Bronchial epithelial cell (primary cell): ENCODE measurements at regions not wholly inside any gene's neighbourhood (a gene's known extent, or its start where the extent isn't known, plus 50 kb on each side); places are given as distances from the start of the nearest gene placed in this dataset.

Experiments
- DNase-seq: peaks from one replicate; pipeline ENCODE4 v3.0.0-alpha.2; 2010; ENCODE audit warnings: low read depth
- FAIRE-seq: peaks from 2 replicates; lab custom pipeline; 2011; peaks lifted over from hg19 to GRCh38; lab: Jason Lieb, UNC
- H3K27me3 ChIP-seq: 2 replicates; pipeline ENCODE4 v1.5.1; 2011; ENCODE audit warnings: low read length; ENCODE audit not compliant: control insufficient read depth, insufficient read depth
- H3K36me3 ChIP-seq: 2 replicates; pipeline ENCODE4 v1.5.1; 2011; ENCODE audit warnings: low read length; ENCODE audit not compliant: control insufficient read depth, insufficient read depth
- H3K4me3 ChIP-seq: 2 replicates; pipeline ENCODE4 v1.5.1; 2011; ENCODE audit warnings: mild to moderate bottlenecking, low read depth, low read length, control low read depth
- CTCF ChIP-seq: IDR thresholded peaks from 2 replicates; pipeline ENCODE4 v1.5.1; 2011; ENCODE audit warnings: mild to moderate bottlenecking, moderate library complexity, low read length, control low read depth, inconsistent platforms; ENCODE audit not compliant: insufficient read depth, severe bottlenecking

- DNase-seq (peak; percentile 12), FAIRE-seq (no peak)
- Histone ChIP-seq H3K27me3 (no peaks in the 10 kb centered on the region), H3K36me3 (no peaks in the 10 kb centered on the region), H3K4me3 (no peak overlapping the region)
- TF ChIP-seq CTCF = no peak
Measured at GRCh38 chr10:109430043-109430760, 493.1 kb downstream of the XPNPEP1 start.

DNA sequence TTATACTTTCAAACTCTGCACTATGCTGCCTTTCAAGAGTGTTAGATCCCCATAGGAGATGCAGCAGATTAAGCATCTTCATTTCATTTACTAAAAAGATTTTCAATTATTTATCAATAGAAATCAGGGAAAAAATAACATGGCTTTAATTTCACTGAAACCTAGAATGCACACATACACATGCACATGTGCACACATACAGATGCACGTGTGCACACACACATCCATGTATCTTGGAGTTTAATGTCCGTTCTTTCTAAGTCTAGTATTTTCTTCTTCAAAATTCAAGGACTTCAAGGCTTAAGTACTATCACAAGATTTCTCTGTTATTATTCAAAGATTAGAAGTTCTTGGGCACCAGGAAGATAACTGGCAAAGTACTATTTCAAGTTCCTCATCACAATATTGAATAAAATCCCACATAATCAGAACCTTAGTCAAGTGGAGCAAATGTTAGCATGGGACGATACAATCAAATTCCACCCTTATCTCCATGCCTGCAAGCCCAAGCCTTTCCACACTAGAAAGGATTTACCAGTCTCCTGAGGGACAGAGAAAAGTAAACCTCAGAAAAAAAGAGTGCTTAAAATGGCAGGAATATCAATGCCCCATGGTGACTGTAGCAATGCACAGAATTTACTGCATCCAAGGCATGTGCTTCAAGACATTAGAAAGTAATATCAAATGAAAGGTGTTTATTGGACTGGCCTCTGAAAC is 494.4 kb downstream of the XPNPEP1 start:
- Histone ChIP-seq H3K4me3 (no peak overlapping the region), H3K27me3 (no peaks in the 10 kb centered on the region), H3K36me3 (no peaks in the 10 kb centered on the region)
- no peak for FAIRE-seq
- TF ChIP-seq CTCF = no peak
- no peak for DNase-seq

GRCh38 chr10:109427411-109427810 is 495.9 kb downstream of the XPNPEP1 start:
- TF ChIP-seq CTCF = no peak
- DNase-seq = no peak
- Histone ChIP-seq H3K36me3 (no peaks in the 10 kb centered on the region), H3K27me3 (no peaks in the 10 kb centered on the region), H3K4me3 (no peak overlapping the region)
- no peak for FAIRE-seq

DNA sequence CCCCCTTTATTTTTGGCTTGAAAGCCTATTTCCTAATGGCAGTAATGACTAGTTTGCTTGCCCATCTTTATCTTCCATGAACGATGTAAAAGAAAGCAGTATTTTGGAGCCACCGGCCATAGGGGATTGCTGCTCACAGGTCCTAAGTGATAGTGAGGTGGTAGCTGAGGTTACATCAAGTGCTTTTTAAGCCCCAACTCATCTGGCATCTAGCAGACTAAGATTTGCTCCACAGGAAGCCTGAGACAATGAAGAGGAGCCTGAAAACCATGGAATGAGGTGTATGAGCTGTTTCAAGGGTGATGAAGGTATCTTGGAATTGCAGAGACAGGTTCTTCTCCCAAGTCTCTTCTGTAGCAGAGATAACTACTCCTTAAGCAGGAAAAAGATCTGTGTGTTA is 496.3 kb downstream of the XPNPEP1 start:
- Histone ChIP-seq H3K4me3 (no peak overlapping the region), H3K36me3 (no peaks in the 10 kb centered on the region), H3K27me3 (no peaks in the 10 kb centered on the region)
- FAIRE-seq (no peak), DNase-seq (no peak)
- no peak for TF ChIP-seq CTCF

GRCh38 chr10:109418795-109419194 is 504.5 kb downstream of the XPNPEP1 start:
- H3K36me3 ChIP-seq = no peaks in the 10 kb centered on the region
- FAIRE-seq (no peak), DNase-seq (no peak)
- H3K27me3 ChIP-seq = no peaks in the 10 kb centered on the region
- no peak overlapping the region for H3K4me3 ChIP-seq
- TF ChIP-seq CTCF = no peak
